Subcutaneous abdominal adipose tissue (tissue), 5 donors: ENCODE measurements at regions not wholly inside any gene's neighbourhood (a gene's known extent, or its start where the extent isn't known, plus 50 kb on each side); places are given as distances from the start of the nearest gene placed in this dataset.

Source experiments
- H3K27ac ChIP-seq: one replicate; pipeline ENCODE4 v1.7.0; 2013; ENCODE audit warnings: low read depth, mild to moderate bottlenecking, inconsistent platforms, low read length, moderate library complexity
- H3K27me3 ChIP-seq, 5 donors: one replicate each; pipeline ENCODE4 v1.7.0; 2013; ENCODE audit warnings: low read length in 5 of 5, inconsistent platforms in 1 of 5; ENCODE audit not compliant: control insufficient read depth in 5 of 5, insufficient read depth in 4 of 5
- H3K36me3 ChIP-seq, 5 donors: one replicate each; pipeline ENCODE4 v1.7.0; 2013; ENCODE audit warnings: low read length in 5 of 5; ENCODE audit not compliant: control insufficient read depth in 5 of 5, insufficient read depth in 5 of 5
- H3K4me1 ChIP-seq, 5 donors: one replicate each; pipeline ENCODE4 v1.7.0; 2013; ENCODE audit warnings: low read length in 5 of 5, mild to moderate bottlenecking in 3 of 5, moderate library complexity in 1 of 5; ENCODE audit not compliant: control insufficient read depth in 5 of 5, insufficient read depth in 5 of 5
- H3K4me3 ChIP-seq, 5 donors: one replicate each; pipeline ENCODE4 v1.7.0; 2013; ENCODE audit warnings: low read length in 5 of 5, low read depth in 1 of 5
- H3K9ac ChIP-seq, 5 donors: one replicate each; pipeline ENCODE4 v1.7.0; 2013; ENCODE audit warnings: low read length in 5 of 5, mild to moderate bottlenecking in 4 of 5, moderate library complexity in 3 of 5
- H3K9me3 ChIP-seq, 5 donors: one replicate each; pipeline ENCODE4 v1.7.0; 2013; ENCODE audit warnings: low read length in 5 of 5; ENCODE audit not compliant: control insufficient read depth in 5 of 5
- donor health status: healthy.
- donor health status: healthy.
- donor health status: healthy.
- donor health status: healthy.
- donor health status: healthy.

DNA sequence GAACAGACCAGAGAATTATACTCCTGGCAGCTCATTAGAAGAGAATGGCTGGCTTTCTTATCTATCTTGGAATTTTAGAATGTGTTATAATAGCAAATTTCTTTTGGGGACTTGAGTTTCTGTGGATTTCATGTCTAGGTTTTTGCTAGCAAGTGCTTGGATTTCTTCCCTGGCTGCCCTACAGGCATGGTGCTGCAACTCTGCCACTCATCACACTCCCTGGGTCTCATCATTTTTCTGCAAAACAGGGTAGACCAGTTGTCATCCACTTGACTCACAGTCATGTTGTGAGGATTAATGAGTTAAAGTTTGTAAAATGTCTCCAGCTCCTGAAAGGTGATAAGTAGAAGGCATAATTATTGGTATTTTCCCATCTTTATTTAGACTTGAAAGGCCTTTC, 60.7 kb upstream of the LCORL start:
- H3K9me3 ChIP-seq, result no peaks in the 10 kb centered on the region
- H3K4me3 ChIP-seq, result no peak overlapping the region
- no peak overlapping the region for H3K27ac ChIP-seq
- peaks cover 0 to 7% (median 0%) of the 10 kb centered on the region in 5 donors for H3K4me1 ChIP-seq
- H3K9ac ChIP-seq, result no peak overlapping the region
- H3K36me3 ChIP-seq, result no peaks in the 10 kb centered on the region
- peaks cover 0 to 3% (median 0%) of the 10 kb centered on the region in 5 donors for H3K27me3 ChIP-seq

DNA sequence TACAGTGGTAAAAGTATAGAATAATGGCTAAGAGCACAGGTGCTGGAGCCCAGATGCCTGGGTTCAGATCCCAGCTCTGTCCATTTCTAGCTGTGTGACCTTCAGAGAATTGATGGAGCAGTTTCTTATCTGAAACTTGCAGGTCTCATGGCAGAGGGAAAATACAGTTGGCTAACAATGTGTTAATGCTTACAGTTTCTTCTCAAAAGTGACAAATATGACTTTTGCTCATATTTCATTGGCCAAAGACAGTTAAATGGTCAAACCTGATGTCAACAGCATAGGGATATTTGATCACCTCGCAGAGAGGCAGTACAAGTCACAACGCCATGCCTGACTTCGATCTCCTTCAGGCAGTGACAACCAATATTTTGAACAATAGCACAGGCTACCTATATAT, 60.2 kb upstream of the LCORL start:
- H3K9me3 ChIP-seq, result no peaks in the 10 kb centered on the region
- no peak overlapping the region for H3K4me3 ChIP-seq
- no peak overlapping the region for H3K27ac ChIP-seq

DNA sequence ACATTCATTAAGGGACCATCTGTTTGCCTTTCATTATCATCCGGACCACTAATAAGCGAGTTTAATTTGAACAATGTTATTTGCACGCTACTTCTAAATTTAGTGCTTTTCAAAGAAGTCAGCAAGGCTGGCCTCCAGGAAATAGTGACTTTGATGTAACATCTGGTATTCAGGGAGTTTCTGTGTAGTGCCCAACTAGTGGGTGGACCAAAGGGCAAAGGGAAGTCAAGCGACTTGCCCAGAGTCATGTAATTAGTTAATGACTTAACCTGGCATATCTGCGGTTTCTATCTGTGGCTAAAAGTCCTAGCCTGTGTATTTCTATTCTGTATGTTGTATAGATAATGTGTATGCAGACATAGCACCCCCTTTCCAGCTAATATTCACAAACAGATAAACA, 56.3 kb upstream of the LCORL start:
- H3K9ac ChIP-seq, result no peak overlapping the region
- H3K27me3 ChIP-seq, result peaks cover 0 to 3% (median 0%) of the 10 kb centered on the region in 5 donors
- no peaks in the 10 kb centered on the region for H3K36me3 ChIP-seq
- no peaks in the 10 kb centered on the region for H3K9me3 ChIP-seq
- H3K4me3 ChIP-seq, result peak overlapping the region in 1 of 5 donors; percentile 24
- peaks cover 0 to 23% (median 0%) of the 10 kb centered on the region in 5 donors for H3K4me1 ChIP-seq
- no peak overlapping the region for H3K27ac ChIP-seq

More for the DNA sequence above, 60.2 kb upstream of the LCORL start:
- no peak overlapping the region for H3K9ac ChIP-seq
- peaks cover 0 to 13% (median 0%) of the 10 kb centered on the region in 5 donors for H3K4me1 ChIP-seq
- no peaks in the 10 kb centered on the region for H3K36me3 ChIP-seq
- H3K27me3 ChIP-seq, result peaks cover 0 to 3% (median 0%) of the 10 kb centered on the region in 5 donors

DNA sequence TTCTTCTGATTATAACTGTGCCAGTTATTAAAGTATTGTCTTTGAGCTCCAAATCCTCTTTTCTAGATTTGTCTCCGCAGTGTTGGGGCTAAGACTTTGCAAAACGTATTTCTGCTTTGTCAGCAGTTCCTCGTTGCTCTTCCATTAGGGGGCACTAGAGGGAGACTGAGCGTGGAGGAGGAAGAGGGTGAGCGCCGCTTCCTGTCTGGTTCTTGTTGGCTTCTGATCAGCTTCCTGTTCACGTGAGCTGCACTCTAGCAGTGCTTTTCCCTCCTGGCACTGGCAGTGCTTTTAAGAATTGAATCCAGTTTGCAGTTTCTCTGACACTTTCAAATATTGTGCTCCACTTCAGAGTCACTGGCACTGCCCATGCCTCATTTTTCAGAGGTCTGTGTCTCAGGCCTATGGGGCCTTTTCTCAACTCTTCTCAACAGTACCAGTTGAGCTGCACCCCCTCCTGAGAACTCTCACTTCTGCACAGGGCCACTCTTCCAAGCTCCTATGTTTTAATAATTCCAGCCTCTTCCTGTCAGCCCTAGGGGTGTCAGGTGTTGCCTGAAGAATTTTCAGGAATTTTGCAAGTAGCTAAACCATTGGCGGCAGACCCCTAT, 54.4 kb upstream of the LCORL start:
- no peaks in the 10 kb centered on the region for H3K36me3 ChIP-seq
- no peaks in the 10 kb centered on the region for H3K9me3 ChIP-seq
- H3K27me3 ChIP-seq, result peaks cover 0 to 4% (median 0%) of the 10 kb centered on the region in 5 donors
- peak overlapping the region in 2 of 5 donors; percentile 14 to 20 for H3K4me3 ChIP-seq
- H3K27ac ChIP-seq, result no peak overlapping the region
- H3K9ac ChIP-seq, result no peak overlapping the region
- H3K4me1 ChIP-seq, result peaks cover 0 to 23% (median 0%) of the 10 kb centered on the region in 5 donors

DNA sequence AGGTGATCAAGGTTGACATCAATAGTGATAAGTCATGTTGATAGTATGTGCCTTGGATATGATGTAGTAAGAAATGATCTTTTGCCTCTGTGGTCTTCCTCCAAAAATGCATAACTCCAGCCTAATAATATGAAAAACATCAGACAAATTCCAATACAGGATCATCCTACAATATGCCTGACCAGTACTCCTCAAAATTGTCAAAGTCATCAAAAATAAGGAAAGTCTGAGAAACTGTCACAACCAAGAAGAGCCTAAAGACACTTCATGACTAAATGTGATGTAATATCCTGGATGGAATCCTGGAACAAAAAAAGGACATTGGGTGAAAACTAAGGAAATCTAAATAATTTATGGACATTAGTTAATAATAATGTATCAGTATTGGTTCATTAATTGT, 50.3 kb upstream of the LCORL start:
- H3K27me3 ChIP-seq, result peaks cover 0 to 6% (median 0%) of the 10 kb centered on the region in 5 donors
- H3K4me1 ChIP-seq, result peaks cover 0 to 18% (median 0%) of the 10 kb centered on the region in 5 donors
- H3K9me3 ChIP-seq, result no peaks in the 10 kb centered on the region

More for the DNA sequence above, 50.3 kb upstream of the LCORL start:
- H3K9ac ChIP-seq, result no peak overlapping the region
- no peak overlapping the region for H3K4me3 ChIP-seq
- no peaks in the 10 kb centered on the region for H3K36me3 ChIP-seq
- H3K27ac ChIP-seq, result no peak overlapping the region
